Spleen (tissue), 11 donors: ENCODE measurements at regions not wholly inside any gene's neighbourhood (a gene's known extent, or its start where the extent isn't known, plus 50 kb on each side); places are given as distances from the start of the nearest gene placed in this dataset.

Experiments used
- DNase-seq: peaks from one replicate; pipeline ENCODE4 v3.0.0-alpha.2; 2020
- H3K27ac ChIP-seq, 8 donors: fragments of 200-600 bp; sonication (generic) in 7 of 8; 1 replicate in 4 of 8; 2 replicates in 4 of 8; pipeline versions ENCODE4 v1.5.0 to v1.8.0; 2016 to 2021; ENCODE audit warnings: inconsistent platforms in 4 of 8, mild to moderate bottlenecking in 4 of 8, moderate library complexity in 1 of 8
- H3K27me3 ChIP-seq, 7 donors: fragments of 200-600 bp; sonication (generic) in 6 of 7; replicated peaks in 1 of 7; 1 replicate in 4 of 7; 2 replicates in 3 of 7; pipeline versions ENCODE4 v1.5.0 to v1.8.0; 2016 to 2021; ENCODE audit warnings: inconsistent platforms in 3 of 7, mild to moderate bottlenecking in 1 of 7
- H3K36me3 ChIP-seq, 6 donors: fragments of 200-600 bp; sonication (generic) in 5 of 6; 1 replicate in 4 of 6; 2 replicates in 2 of 6; pipeline versions ENCODE4 v1.5.0 to v1.8.0; 2016 to 2021; ENCODE audit warnings: inconsistent platforms in 2 of 6
- H3K4me1 ChIP-seq, 6 donors: fragments of 200-600 bp; sonication (generic) in 5 of 6; 1 replicate in 3 of 6; 2 replicates in 3 of 6; pipeline versions ENCODE4 v1.5.0 to v1.8.0; 2016 to 2021; ENCODE audit warnings: inconsistent platforms in 3 of 6
- H3K4me3 ChIP-seq, 8 donors: fragments of 200-600 bp; sonication (generic) in 7 of 8; 1 replicate in 4 of 8; 2 replicates in 4 of 8; pipeline versions ENCODE4 v1.5.0 to v1.8.0; 2016 to 2021; ENCODE audit warnings: inconsistent platforms in 4 of 8, mild to moderate bottlenecking in 4 of 8, moderate library complexity in 2 of 8
- H3K9me3 ChIP-seq, 8 donors: fragments of 200-600 bp; sonication (generic) in 7 of 8; 1 replicate in 4 of 8; 2 replicates in 4 of 8; pipeline versions ENCODE4 v1.5.0 to v1.8.0; 2016 to 2021; ENCODE audit warnings: inconsistent platforms in 4 of 8
- CTCF ChIP-seq, 11 experiments: fragments of 200-600 bp in 7 of 11; fragments of 450-650 bp in 4 of 11; sonication (generic) in 4 of 11; IDR thresholded peaks in 8 of 11; conservative IDR thresholded peaks in 3 of 11; 1 replicate in 7 of 11; 2 replicates in 4 of 11; pipeline versions ENCODE4 v1.4.0 to v1.8.0; 2016 to 2021; ENCODE audit warnings: antibody characterized with exemption in 11 of 11, inconsistent platforms in 4 of 11, mild to moderate bottlenecking in 1 of 11
- POLR2A ChIP-seq, 3 donors: fragments of 450-650 bp; IDR thresholded peaks; one replicate each; pipeline ENCODE4 v1.5.1; 2017; ENCODE audit warnings: antibody characterized with exemption in 3 of 3, mild to moderate bottlenecking in 1 of 3
- POLR2AphosphoS5 ChIP-seq, 3 donors: sonication (generic); formaldehyde crosslinking; IDR thresholded peaks; one replicate each; pipeline ENCODE4 v1.5.1; 2017; ENCODE audit warnings: antibody characterized with exemption in 3 of 3
- WGBS, 5 donors: extraction: QIAGEN DNeasy Blood & Tissue Kit in 3 of 5; methylation state at CpG; one replicate each; pipeline versions ENCODE4 v1.1.5 to v1.1.7; 2013 to 2018; 5-methylcytosine and 5-hydroxymethylcytosine counted together
- intact Hi-C: fragments of 100-400 bp; cut with DNase I; formaldehyde crosslinking; loops from one replicate; pipeline ENCODE4 v1.15.0; 2023; ENCODE audit warnings: low total_unique reads
- donor health status: healthy with polysubstance abuse.
- donor health status: DM: no; HTN: no; CAD: no; lungs with moderate emphysema.
- donor health status: DM: no; HTN: no; CAD: no.
- donor health status: Bipolar disorder and iron deficiency.
- donor health status: healthy.
- donor health status: DM: no; HTN: no; CAD: no.
- donor health status: DM: yes; HTN: yes; CAD: no.

- no peak for TF ChIP-seq POLR2AphosphoS5 (IDR thresholded peaks at IDR 0.05)
- no peak for TF ChIP-seq POLR2A (IDR thresholded peaks at IDR 0.05)
- TF ChIP-seq CTCF (IDR thresholded peaks at IDR 0.05 in 8 of 11, conservative IDR thresholded peaks at IDR 0.05 in 3 of 11) = no peak
- Histone ChIP-seq H3K4me1 (no peaks in the 10 kb centered on the region), H3K27ac (no peak overlapping the region), H3K36me3 (no peaks in the 10 kb centered on the region), H3K9me3 (peaks cover 0 to 11% (median 3%) of the 10 kb centered on the region in 8 donors), H3K4me3 (no peak overlapping the region), H3K27me3 (no peaks in the 10 kb centered on the region)
- intact Hi-C loops = no loop called here
- no peak for DNase-seq
Measured at GRCh38 chr5:144983101-144983500, 812.4 kb downstream of the KCTD16 start.

GRCh38 chr5:144979516-144980264, 809.0 kb downstream of the KCTD16 start:
- no peak overlapping the region for H3K4me3 ChIP-seq
- WGBS, 5 donors = 43 to 55% (median 54%) methylated on average over 2 of the region's 2 CpGs
- no peaks in the 10 kb centered on the region for H3K36me3 ChIP-seq
- no peak overlapping the region for H3K27ac ChIP-seq
- peaks cover 0 to 21% (median 10%) of the 10 kb centered on the region in 8 donors for H3K9me3 ChIP-seq
- H3K4me1 ChIP-seq = no peaks in the 10 kb centered on the region
- TF ChIP-seq POLR2A (IDR thresholded peaks at IDR 0.05) = no peak
- TF ChIP-seq POLR2AphosphoS5 (IDR thresholded peaks at IDR 0.05) = no peak
- TF ChIP-seq CTCF (IDR thresholded peaks at IDR 0.05 in 8 of 11, conservative IDR thresholded peaks at IDR 0.05 in 3 of 11) = no peak
- intact Hi-C loops = no loop called here
- no peak for DNase-seq
- no peaks in the 10 kb centered on the region for H3K27me3 ChIP-seq

DNA sequence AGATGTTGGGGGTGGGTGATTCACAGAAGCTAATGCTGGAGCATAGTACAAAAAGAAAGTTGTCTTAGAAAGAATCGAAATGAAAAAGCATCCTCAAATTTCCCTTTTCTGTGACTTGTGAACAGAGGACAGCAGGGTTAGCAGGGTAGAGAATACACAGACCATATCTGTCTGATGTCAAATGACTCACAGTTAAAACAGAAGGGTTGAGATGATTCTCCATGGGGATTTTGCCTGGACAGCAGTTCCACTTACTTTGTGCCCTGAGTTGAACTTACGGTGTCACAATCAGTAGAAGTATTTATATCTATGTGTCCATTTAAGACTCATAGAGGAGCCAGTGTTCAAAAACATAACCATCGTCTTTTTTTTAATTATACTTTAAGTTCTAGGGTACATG, 801.6 kb downstream of the KCTD16 start:
- no peaks in the 10 kb centered on the region for H3K27me3 ChIP-seq
- no peak for DNase-seq
- WGBS, 5 donors = 85 to 91% (median 89%) methylated on average over 3 of the region's 3 CpGs
- H3K9me3 ChIP-seq = peaks cover 0 to 42% (median 10%) of the 10 kb centered on the region in 8 donors
- intact Hi-C loops = no loop called here
- no peak overlapping the region for H3K27ac ChIP-seq
- H3K36me3 ChIP-seq = no peaks in the 10 kb centered on the region
- H3K4me1 ChIP-seq = no peaks in the 10 kb centered on the region
- TF ChIP-seq POLR2A (IDR thresholded peaks at IDR 0.05) (no peak), CTCF (IDR thresholded peaks at IDR 0.05 in 8 of 11, conservative IDR thresholded peaks at IDR 0.05 in 3 of 11) (no peak), POLR2AphosphoS5 (IDR thresholded peaks at IDR 0.05) (no peak)
- no peak overlapping the region for H3K4me3 ChIP-seq

GRCh38 chr5:144971108-144971850, 800.6 kb downstream of the KCTD16 start:
- intact Hi-C loops = no loop called here
- H3K4me1 ChIP-seq = no peaks in the 10 kb centered on the region
- WGBS, 5 donors = 62 to 78% (median 67%) methylated on average over 6 of the region's 6 CpGs
- no peaks in the 10 kb centered on the region for H3K36me3 ChIP-seq
- DNase-seq = no peak
- H3K4me3 ChIP-seq = no peak overlapping the region
- H3K27me3 ChIP-seq = no peaks in the 10 kb centered on the region
- TF ChIP-seq CTCF (IDR thresholded peaks at IDR 0.05 in 8 of 11, conservative IDR thresholded peaks at IDR 0.05 in 3 of 11) = no peak
- TF ChIP-seq POLR2A (IDR thresholded peaks at IDR 0.05) = no peak
- TF ChIP-seq POLR2AphosphoS5 (IDR thresholded peaks at IDR 0.05) = no peak
- peaks cover 0 to 36% (median 10%) of the 10 kb centered on the region in 8 donors for H3K9me3 ChIP-seq
- no peak overlapping the region for H3K27ac ChIP-seq
